K562 (cell line): ENCODE measurements at regions not wholly inside any gene's neighbourhood (a gene's known extent, or its start where the extent isn't known, plus 50 kb on each side); places are given as distances from the start of the nearest gene placed in this dataset.

Source experiments
- BRF1 ChIP-seq: IDR thresholded peaks from 3 replicates; pipeline ENCODE4 v1.6.1; 2011; ENCODE audit warnings: borderline replicate concordance, mild to moderate bottlenecking; ENCODE audit not compliant: insufficient read length; ENCODE audit errors: extremely low read depth
- FIP1L1 ChIP-seq: fragments of 200-400 bp; formaldehyde crosslinking; IDR thresholded peaks from 2 replicates; pipeline ENCODE4 v1.6.1; 2018; ENCODE audit warnings: mild to moderate bottlenecking, low read depth, low read length; ENCODE audit not compliant: poor library complexity, severe bottlenecking
- MEF2A ChIP-seq: IDR thresholded peaks from 2 replicates; pipeline ENCODE4 v1.6.1; 2011; ENCODE audit warnings: low read depth, mild to moderate bottlenecking, low read length, moderate library complexity; ENCODE audit not compliant: control insufficient read depth
- NCOA4 ChIP-seq: fragments of 450-650 bp; IDR thresholded peaks from 2 replicates; pipeline ENCODE4 v1.6.1; 2018; ENCODE audit warnings: mild to moderate bottlenecking; ENCODE audit not compliant: partially characterized antibody
- PTTG1 ChIP-seq: fragments of 450-650 bp; IDR thresholded peaks from 2 replicates; pipeline ENCODE4 v1.6.1; 2016; ENCODE audit warnings: low read depth, mild to moderate bottlenecking, missing genetic modification characterization, missing compliant biosample characterization
- PYGO2 ChIP-seq: fragments of 450-650 bp; IDR thresholded peaks from 2 replicates; pipeline ENCODE4 v1.6.1; 2016; ENCODE audit warnings: mild to moderate bottlenecking, missing genetic modification characterization, moderate library complexity, missing compliant biosample characterization
- SRF ChIP-seq, 2 experiments: fragments of 250-450, 450-650 bp in 1 of 2; sonication (Bioruptor Pico) in 1 of 2; sonication (generic) in 1 of 2; formaldehyde crosslinking; IDR thresholded peaks; 2 replicates each; pipeline versions ENCODE4 v1.5.0 to v1.5.1; 2020 to 2022; ENCODE audit warnings: mild to moderate bottlenecking in 1 of 2, missing genetic modification reagents in 1 of 2
- TOE1 ChIP-seq, 2 experiments: fragments of 450-650 bp in 1 of 2; sonication (generic) in 1 of 2; formaldehyde crosslinking in 1 of 2; IDR thresholded peaks; 2 replicates each; pipeline versions ENCODE4 v1.7.1 to v1.8.0; 2016 to 2022; ENCODE audit warnings: borderline replicate concordance in 2 of 2, mild to moderate bottlenecking in 2 of 2, antibody characterized with exemption in 1 of 2, inconsistent platforms in 1 of 2, low read depth in 1 of 2, missing genetic modification reagents in 1 of 2, moderate library complexity in 1 of 2
- ZNF707 ChIP-seq: fragments of 250-450 bp; sonication (Bioruptor Pico); conservative IDR thresholded peaks from 2 replicates; pipeline ENCODE4 v1.8.0; 2022; ENCODE audit warnings: inconsistent platforms, mild to moderate bottlenecking, moderate library complexity
- TF ChIP-seq, protein P1 (sequence below): fragments of 250-450 bp; sonication (Bioruptor Pico); IDR thresholded peaks from 2 replicates; pipeline ENCODE4 v1.8.0; 2022; ENCODE audit warnings: inconsistent platforms
- TF ChIP-seq, protein P2 (sequence below): fragments of 450-650 bp; IDR thresholded peaks from 2 replicates; pipeline ENCODE4 v1.7.1; 2018; ENCODE audit warnings: mild to moderate bottlenecking, low read depth; ENCODE audit not compliant: partially characterized antibody

GRCh38 chr2:144886862-144887261 lies 366.9 kb upstream of the ZEB2 start (continued):
- no peak for TF ChIP-seq FIP1L1
- no peak for TF ChIP-seq PYGO2
- TF ChIP-seq PTTG1 (tag): no peak
- no peak for TF ChIP-seq ZNF707 (CRISPR knock-in tag)
- TF ChIP-seq, protein P1, sequence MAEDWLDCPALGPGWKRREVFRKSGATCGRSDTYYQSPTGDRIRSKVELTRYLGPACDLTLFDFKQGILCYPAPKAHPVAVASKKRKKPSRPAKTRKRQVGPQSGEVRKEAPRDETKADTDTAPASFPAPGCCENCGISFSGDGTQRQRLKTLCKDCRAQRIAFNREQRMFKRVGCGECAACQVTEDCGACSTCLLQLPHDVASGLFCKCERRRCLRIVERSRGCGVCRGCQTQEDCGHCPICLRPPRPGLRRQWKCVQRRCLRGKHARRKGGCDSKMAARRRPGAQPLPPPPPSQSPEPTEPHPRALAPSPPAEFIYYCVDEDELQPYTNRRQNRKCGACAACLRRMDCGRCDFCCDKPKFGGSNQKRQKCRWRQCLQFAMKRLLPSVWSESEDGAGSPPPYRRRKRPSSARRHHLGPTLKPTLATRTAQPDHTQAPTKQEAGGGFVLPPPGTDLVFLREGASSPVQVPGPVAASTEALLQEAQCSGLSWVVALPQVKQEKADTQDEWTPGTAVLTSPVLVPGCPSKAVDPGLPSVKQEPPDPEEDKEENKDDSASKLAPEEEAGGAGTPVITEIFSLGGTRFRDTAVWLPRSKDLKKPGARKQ (CRISPR knock-in tag): no peak
- TF ChIP-seq, protein P2, sequence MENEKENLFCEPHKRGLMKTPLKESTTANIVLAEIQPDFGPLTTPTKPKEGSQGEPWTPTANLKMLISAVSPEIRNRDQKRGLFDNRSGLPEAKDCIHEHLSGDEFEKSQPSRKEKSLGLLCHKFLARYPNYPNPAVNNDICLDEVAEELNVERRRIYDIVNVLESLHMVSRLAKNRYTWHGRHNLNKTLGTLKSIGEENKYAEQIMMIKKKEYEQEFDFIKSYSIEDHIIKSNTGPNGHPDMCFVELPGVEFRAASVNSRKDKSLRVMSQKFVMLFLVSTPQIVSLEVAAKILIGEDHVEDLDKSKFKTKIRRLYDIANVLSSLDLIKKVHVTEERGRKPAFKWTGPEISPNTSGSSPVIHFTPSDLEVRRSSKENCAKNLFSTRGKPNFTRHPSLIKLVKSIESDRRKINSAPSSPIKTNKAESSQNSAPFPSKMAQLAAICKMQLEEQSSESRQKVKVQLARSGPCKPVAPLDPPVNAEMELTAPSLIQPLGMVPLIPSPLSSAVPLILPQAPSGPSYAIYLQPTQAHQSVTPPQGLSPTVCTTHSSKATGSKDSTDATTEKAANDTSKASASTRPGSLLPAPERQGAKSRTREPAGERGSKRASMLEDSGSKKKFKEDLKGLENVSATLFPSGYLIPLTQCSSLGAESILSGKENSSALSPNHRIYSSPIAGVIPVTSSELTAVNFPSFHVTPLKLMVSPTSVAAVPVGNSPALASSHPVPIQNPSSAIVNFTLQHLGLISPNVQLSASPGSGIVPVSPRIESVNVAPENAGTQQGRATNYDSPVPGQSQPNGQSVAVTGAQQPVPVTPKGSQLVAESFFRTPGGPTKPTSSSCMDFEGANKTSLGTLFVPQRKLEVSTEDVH: no peak
- TF ChIP-seq SRF (CRISPR knock-in tag; IDR thresholded peaks at IDR 0.05): no peak
- no peak for TF ChIP-seq TOE1 (IDR thresholded peaks at IDR 0.05; ENCODE audit: borderline replicate concordance)
- no peak for TF ChIP-seq TOE1 (CRISPR knock-in tag; IDR thresholded peaks at IDR 0.05; ENCODE audit: borderline replicate concordance, low read depth)
- no peak for TF ChIP-seq BRF1
- TF ChIP-seq NCOA4: no peak
- TF ChIP-seq MEF2A: no peak
